ENCODE measurements at regions not wholly inside any gene's neighbourhood (a gene's known extent, or its start where the extent isn't known, plus 50 kb on each side); places are given as distances from the start of the nearest gene placed in this dataset.

DNA sequence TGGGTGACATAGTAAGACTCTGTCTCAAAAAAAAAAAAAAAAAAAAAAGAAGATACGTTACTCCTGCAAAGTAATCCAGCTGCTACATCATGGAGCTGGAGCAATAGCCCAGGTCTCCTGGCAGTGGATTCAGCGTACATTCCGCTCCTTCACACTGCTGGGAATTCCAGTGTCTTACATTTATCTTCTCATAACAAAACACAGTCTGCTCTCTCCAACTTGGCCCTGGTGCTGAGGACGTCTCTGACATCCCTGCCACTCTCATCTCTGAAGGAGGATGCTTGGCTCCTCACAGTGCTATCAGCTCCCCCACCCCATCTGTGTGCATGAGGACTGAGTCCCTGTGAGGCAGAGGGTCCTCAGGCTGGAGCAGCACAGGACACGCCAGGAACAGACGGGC is 529.8 kb downstream of the CD83 start:
- DNase-seq, result no peak

DNA sequence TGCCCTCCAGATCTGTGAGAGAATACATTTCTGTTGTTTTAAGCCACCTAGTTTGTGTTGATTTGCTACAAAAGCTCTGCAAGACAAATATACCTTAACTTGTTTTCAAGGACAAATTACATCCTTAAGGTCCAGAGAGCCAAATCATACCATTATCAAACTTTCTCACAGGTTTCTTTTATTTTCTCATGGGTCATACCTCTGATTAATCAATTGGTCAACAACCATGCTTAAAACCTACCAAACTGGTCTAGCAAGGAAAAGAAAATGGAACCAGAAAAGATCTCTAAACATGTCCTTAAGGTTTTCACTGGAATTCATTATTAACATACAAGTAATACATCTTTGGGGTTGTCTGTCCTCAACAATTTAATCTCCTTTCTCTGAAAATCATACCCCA is 535.0 kb downstream of the CD83 start:
- no peak for DNase-seq

DNA sequence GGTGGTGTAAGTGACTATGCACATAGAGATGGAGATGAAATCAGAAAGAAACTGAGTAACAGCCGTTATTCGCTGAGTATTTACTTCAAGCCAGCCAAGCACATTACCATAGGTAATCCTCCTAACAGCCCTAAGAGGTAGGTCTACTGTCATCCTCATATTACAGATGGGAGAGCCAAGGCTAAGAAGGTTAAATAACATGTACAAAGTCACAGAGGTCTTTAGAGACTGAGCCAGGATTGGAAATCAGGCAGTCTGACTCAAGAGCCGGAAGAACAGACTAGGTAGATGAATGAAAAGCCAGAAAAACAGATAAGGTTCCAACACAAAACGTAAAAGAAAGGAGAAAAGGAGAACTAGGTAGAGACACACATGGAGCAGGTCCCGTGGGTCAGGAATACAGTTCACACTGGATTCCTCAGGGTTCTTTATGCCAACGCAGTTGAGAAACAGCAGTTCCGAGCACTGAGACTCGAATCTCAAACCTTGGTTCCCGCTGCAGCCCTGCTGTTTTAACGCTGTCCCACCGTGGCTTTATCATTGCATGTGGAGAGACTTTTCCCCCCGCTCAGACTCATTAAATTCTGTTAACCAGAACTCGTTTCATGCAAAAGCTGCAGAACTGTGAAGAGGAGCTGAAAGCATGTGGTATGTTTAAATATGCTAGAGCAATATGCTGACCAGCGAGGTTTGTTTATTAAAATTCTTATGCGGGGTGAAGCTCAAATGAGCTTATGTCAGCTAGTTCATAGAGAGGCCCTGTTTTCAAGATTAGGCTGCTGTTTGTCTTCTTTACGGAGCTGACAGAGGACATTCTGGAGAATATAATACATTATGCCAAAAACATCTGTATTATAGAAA is 537.9 kb downstream of the CD83 start:
- DNase-seq, result no peak

DNA sequence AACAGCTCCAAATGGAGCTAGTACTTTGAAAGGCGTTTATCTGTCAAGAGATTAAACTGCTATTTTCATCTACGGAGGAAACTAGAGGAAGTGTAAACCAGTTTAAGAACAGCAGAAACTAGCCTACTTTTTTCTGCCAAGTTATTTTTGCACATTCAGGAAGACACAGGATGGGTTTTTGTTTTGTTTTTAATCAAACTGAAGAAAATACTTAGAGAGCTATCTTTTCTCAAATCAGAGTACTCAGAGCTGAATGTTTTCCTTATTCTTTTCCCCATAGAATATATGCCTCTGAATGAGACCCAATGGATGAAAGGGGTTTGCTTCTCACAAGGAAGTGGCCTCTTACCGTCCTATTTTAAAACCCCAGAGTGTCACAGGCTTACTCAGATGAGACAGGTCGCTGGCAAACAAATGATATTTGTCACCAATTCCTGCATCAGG is 538.5 kb downstream of the CD83 start:
- no peak for DNase-seq

DNA sequence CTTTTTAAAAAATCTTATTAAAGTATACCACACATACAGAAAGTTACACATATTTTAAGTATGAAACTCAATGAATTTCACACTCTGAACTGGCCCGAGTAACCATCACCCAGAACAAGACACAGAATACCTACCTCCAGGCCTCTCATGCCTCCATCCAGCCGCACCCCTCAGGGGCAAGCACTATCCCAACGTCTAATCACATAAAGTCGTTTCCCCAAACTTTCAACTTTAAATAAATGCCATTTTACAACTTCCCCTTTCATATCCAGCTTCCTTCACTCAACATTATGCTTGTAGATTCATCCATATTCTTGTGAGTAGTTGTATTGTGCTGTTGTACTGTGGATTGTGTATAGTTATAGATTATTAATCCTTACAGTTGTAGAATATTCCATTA is 539.1 kb downstream of the CD83 start:
- no peak for DNase-seq

DNA sequence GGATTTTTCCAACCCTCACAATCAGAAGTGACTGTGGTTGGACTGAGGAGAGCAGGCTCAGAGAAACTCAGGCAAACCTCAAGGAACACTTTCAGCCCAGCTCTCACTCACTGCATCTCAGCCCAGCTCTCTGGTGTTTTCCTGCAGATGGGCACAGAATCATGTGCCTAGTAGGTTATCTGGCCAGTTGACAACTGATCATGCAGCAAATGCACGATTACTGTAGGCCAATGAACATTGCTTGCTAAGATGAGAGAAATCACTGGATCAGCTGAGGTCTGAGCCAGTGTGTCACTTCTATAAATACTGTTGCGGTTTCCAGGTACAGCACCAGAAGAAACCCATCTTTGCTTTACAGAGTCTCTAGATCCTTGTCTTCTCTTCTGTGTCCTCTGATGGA is 540.5 kb downstream of the CD83 start:
- DNase-seq, result no peak

DNA sequence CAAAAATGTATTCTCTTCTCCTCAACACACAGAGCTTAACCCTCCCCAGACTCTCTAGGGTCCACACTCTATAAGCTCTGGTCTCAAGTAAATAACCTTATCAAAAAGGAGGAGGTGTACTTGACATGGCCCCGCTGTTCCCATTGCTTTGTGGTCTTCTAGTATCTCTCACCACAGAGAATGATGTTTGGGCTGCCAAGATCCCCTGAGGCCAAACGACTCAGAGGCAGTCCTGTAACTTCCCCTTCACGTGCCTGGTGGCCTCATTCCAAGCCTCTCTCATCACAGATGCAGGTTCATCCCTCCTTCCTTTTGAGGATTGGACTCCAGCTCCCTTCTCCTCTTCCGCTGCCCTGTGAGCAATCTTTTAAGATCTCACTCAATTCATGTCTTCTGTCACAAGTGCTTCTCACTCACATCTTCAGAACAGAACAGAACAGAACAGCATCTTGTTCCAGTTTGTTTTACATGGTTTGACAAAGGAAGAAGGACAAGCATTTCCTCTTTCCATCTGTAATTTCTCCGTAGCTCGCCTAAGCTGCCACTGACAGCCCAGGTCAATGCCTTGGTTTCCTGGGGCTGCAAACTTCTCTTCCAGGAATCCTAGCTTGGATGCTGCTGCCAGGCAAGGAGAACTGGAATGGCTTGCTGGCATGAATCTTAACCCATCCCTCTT is 541.5 kb downstream of the CD83 start:
- no peak for DNase-seq

DNA sequence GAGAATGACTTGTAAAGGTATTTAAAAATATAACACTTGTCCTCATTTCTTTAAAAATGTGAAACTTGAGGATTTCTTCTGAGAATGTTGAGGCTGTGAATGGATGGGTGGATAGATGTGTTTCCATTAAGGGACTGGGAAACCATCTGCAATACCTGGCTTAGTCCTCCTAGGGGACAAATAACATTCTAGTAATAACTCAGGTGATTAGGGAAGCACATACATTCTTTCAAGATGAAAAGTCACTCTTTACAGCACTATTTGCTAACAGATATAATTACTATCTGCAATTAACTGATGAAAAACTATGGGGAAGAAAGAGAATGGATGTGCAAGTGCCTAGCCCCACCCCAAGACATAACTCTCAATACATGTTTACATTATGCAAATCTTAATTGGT is 542.3 kb downstream of the CD83 start:
- DNase-seq, result no peak

DNA sequence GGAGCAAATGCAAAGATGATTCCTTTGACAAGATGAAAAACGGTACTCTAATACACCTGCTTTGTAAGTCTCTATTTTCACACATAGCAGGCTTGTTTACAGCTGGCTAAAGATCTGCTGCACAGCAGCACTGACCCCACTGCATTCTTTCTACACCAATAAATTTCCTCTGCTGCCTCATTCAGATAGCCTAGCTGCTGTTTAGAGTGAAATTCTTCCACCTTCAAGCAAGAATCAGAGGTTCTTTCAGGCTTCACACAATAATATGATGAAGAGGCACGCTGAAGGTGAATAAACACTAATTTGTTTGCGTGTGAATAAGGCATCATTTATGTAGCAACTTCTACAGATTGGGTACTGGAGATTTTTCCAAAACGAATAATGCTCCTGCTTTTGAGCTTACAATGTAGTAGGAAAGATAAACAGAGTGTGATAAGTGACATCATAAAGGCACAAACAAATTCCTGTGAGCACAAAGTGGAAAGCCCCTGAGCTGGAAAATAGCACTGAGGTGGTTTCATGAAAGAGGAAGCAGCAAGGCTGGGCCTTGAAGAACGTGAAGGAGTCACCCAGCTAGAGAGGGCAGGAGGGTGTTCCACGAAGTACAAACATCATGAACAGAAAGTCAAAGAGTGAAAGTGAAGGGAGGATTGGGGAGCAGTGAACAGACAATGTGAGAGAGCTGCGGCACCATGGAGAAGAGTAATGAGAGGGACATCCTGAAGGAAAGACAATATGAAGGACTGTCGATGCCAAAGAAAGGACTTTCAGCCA is 543.4 kb downstream of the CD83 start:
- DNase-seq, result no peak

DNA sequence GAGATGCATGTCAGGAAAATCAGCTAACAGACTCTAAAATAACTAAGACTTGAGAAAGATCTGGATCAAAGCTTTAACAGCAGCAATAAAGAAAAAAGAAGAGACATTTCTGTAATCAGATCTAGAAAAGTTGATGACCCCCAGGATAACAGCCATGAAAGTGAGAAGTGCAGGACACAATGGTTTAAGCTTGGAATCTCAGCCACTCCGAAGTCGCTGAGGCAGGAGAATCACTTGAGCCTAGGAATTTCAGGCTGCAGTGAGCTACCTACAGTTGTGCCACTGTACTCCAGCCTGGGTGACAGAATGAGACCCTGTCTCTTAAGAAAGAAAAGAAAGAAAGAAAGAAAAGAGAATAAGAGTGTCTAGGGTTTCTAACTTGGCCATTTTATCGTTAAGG is 544.1 kb downstream of the CD83 start:
- DNase-seq, result no peak

DNA sequence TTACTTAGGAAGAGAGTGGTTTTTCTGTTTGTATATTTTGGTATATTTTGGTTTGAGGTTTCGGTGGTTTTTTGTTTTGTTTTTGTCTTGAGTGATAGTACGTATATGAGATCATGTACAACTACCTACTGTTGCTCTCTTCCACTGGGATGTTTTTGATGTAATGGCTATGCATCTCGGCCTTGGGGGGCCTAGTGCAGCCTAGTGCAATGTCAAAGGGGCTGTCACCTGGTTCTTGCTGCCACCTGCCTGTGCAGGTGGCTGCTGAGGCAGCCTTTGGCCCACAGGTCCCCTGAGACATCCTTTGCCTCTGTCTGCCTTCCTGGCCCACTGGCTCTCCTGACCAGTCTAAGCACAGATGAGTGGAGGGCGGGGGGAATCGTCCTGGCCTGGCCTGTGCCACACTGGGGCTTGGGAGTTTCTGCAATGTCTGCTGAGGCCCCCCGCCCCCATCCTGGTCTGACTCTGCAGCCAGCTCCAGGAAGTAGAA is 546.6 kb downstream of the CD83 start:
- no peak for DNase-seq

DNA sequence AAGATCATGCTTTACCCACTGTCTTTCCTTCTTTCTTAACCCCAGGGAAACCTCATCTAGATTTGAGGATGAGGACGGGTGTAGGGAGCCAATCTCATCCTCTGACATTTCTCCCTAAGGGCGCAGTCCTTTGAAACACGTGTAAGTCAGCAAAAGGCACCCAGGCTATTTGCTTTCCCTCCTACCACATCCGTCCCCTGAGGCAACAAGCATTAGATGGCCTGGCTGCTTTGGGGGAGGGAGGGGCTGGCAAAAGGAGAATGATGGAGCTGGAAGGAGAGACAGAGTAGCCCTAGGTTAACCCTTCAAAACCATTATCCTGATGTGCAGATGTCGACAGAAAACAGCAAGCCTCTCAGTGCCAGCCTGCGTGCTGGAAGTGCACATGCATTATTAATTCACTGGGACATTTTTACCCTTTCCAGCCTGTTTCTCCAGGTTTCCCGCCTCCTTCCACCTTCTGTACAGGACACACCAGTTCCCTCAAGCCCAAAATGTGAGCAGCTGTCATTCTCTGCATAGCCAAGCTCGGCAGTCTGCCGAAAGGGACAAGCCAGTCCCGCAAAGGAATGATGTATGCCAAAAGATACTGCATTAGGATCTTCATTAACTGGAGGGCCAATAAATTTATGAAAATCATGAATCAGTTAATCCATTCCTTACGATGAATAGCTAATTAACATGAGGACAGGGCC is 547.2 kb downstream of the CD83 start:
- no peak for DNase-seq

DNA sequence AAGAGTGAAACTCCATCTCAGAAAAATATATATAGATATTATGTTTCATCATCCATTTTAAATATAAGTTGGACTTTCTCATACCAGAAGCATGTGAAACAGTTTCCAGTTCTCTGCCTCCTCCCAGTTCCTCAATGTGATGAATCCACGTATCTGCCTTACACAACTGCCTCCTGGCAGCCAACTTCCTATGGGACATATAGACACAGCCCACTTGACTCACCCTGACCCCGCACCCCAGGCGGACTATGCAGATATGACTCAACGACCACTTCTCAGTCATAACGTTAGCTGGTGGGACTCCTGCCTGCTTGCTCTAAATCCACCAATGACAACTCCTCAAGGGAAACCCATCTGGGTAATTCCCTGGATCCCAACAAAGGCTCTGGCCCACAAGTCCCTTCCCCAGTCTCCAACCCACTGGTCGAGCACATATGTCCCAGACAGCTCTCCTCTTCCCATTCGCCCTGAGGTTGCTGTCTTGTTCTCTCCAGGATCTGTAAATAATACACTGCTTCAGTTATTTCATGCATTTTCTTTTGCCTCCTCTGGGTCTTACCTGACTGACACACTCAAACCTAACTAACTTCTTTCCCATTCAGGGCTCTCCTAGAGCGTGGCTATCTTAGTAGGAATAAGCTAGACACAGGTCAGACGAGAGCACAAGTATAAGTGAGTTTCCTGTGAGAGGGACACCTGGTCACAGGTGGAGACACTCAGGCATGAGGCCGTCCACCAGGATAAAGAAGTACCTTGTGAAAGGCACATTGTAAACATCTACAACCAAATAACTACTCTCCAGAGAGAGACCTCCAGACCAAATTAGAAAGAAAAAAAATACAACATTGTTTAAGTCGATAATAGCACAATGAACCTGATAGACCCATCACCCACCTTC is 548.5 kb downstream of the CD83 start:
- no peak for DNase-seq

DNA sequence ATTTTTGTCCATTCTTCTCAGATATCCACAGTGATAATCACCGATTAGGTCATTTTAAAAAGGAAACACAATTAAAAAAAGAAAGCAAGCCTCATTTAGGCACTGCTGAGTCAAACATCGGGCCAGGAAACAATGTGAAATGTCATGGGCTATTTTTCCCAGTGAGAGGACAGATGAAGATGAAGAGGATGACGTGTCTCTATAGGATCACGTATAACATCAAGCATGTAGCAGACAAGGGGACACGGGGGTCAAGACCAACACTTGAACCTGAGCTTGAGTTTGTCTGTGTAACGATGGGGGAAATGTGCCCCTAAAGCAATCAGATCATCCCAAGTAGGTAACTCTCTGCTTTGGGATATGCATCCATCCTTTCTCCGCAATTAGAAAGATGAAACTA is 553.2 kb downstream of the CD83 start:
- no peak for DNase-seq

DNA sequence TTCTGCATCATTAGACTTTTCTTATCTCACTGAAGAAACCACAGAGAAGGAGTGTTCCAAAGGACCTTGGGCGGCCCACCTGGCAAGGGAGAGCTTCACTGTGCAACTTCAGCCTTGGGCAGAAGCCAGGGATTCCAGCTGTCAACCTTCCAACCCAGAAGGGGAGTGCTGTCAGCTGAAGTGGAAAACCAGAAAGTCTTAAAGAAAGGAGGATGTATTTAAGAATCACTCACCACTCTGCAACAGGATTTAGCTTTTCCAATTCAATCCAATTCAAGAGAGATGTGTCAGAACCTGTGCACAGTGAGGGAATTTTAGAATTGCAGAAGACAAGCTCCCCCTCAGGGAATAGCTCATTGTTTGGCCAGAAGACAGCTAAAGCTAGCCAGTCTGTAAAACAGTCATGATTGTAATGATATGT is 553.7 kb downstream of the CD83 start:
- DNase-seq, result no peak

DNA sequence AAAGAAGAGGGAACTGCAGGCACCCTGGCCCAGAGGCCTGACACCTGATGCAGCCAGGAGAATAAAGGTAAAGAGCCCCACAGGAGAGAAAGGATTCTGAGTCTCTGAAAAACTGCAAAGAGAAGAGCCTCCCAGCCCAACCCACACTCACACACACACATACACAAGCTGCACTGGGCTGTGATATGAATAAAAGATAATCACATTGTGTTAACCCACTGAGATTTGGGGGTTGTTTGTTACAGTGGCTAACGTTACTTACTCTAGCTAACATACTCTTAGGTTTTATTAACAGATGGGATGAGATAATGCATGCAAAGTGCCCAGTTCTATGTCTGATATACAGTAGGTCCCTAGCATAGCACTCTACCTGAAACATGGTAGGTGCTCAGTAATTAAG is 554.4 kb downstream of the CD83 start:
- no peak for DNase-seq

DNA sequence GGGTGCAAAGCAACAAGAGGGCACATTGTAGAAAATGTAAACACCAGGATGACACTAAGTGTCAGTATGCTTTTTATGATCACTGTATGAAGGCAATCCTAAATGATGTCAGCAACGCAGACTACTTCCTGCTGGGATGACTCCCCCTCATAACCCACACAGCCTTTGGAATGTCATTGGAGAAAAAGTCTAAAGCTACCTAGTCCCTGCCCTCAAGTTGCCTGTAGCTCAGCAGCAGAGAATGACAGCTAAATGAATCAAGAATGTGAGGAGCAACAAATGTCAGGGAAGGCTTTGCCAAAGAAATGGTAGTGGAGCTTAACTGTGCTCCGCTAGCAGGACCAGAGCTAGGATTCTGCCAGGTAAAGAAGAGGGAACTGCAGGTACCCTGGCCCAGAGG is 555.6 kb downstream of the CD83 start:
- no peak for DNase-seq

DNA sequence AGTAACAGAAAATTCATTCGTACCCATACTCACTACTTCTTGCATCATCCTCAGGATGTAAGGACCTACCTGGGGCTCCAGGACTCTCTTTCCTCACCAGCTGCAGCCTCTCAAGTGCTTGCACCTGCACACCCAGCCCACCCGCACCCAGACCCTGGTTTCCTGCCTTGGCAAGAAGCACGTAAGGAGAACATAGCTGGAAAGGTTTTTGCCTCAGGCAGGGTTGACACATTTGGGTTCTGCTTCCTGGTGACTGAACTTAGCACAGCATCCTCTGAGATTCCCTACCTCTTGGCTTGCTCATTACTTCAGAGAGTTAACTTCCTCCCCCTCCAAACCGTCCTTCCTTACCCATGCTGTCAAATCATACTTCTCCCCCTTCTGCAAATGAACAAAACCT is 556.9 kb downstream of the CD83 start:
- no peak for DNase-seq

DNA sequence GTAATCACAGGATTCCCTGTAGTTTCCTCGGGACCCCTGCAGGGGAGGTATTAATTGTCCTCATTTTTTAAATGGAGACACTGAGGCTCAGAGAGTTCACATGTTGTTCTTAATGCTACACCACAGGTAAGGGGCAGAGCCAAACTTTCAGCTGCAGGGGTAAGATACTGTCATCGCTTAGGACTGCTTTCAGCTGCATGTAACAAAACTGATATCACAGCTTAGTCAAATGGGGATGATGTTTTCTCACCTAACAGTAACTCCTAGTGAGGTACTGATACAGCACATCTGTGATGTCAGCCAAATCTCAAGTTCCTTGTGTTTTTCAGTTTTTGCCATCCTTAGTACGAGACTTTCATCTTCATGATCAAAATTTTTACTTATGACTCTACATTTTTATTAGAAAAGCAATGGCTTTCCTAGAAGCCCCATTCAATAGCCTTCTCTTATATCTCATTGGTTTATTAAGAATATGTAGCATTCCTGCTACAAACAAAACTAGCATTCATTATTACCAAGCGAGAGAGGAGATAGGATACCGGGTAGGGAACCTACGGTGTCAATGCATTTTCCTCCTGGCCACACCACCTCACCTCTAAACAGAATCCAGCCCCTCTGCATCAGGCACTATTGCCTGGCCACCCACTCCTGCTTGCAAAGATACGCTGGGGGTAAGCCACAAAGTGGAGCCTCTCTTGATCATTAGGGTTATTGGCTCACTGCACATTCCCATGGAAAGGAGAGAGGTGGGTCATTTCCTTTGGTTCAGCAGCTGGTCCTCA is 557.5 kb downstream of the CD83 start:
- no peak for DNase-seq

DNA sequence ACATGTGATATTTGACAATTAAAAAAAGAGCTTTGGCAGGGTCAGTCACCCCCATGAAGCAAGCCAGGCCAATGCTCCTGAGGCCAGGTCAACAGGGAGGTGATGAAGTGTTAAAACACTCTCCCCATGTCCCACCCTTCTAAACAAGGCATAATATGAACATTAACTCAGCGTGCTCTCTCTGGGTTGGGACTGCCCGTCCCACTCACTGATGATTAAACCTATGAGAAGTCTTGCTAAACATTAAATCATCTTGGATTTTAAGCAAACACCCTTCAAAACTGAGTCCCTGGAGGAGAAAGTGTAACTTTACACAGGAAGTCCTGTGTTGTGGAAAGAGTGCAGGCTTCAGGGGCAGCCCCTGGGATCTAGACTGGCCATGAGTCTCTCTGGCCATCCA is 558.5 kb downstream of the CD83 start:
- no peak for DNase-seq
